ENCODE measurements at regions not wholly inside any gene's neighbourhood (a gene's known extent, or its start where the extent isn't known, plus 50 kb on each side); places are given as distances from the start of the nearest gene placed in this dataset.

DNA sequence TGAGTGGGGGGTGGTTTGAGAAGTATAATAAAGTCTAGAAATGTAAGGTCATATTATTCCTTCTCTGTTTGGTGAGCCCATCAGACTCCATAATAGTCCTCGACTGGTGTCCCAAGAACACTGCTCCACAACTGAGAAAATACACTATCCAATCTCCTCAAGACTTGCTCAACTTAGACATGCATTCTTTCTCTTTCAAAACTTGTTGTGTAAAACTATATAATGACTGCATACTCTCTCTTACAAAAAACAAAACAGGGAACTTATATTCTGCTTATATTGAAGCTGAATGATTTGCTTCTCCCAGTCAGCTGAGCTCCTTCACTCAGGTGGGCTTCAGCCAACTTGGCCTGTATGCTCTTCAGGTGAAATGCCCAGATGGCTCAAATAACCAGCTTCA lies 204.7 kb downstream of the ZNF365 start:
- no peak for DNase-seq (ENCODE audit: insufficient read length, low spot score, missing footprints)
- Histone ChIP-seq H3K4me2 (ENCODE audit: insufficient read depth, low read length) (no peak overlapping the region), H3K27me3 (ENCODE audit: insufficient read depth, low read length) (no peaks in the 10 kb centered on the region), H4K20me1 (ENCODE audit: insufficient read depth, low read length) (no peaks in the 10 kb centered on the region), H3K36me3 (ENCODE audit: insufficient read depth, low read length) (no peaks in the 10 kb centered on the region), H3K4me1 (ENCODE audit: insufficient read depth, low read length) (peaks cover 60% of the 10 kb centered on the region), H3K79me2 (ENCODE audit: insufficient read depth, low read length) (no peaks in the 10 kb centered on the region), H3K27ac (ENCODE audit: low read depth, low read length) (no peak overlapping the region), H3K4me3 (ENCODE audit: insufficient read depth, low read length) (no peak overlapping the region), H3K9me3 (ENCODE audit: low read depth, low read length) (no peaks in the 10 kb centered on the region), H2AFZ (ENCODE audit: low read length) (no peak overlapping the region)
- TF ChIP-seq, protein P1, sequence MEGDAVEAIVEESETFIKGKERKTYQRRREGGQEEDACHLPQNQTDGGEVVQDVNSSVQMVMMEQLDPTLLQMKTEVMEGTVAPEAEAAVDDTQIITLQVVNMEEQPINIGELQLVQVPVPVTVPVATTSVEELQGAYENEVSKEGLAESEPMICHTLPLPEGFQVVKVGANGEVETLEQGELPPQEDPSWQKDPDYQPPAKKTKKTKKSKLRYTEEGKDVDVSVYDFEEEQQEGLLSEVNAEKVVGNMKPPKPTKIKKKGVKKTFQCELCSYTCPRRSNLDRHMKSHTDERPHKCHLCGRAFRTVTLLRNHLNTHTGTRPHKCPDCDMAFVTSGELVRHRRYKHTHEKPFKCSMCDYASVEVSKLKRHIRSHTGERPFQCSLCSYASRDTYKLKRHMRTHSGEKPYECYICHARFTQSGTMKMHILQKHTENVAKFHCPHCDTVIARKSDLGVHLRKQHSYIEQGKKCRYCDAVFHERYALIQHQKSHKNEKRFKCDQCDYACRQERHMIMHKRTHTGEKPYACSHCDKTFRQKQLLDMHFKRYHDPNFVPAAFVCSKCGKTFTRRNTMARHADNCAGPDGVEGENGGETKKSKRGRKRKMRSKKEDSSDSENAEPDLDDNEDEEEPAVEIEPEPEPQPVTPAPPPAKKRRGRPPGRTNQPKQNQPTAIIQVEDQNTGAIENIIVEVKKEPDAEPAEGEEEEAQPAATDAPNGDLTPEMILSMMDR (IDR thresholded peaks at IDR 0.05; ENCODE audit: extremely low read depth, low read depth, low read length), result no peak

DNA sequence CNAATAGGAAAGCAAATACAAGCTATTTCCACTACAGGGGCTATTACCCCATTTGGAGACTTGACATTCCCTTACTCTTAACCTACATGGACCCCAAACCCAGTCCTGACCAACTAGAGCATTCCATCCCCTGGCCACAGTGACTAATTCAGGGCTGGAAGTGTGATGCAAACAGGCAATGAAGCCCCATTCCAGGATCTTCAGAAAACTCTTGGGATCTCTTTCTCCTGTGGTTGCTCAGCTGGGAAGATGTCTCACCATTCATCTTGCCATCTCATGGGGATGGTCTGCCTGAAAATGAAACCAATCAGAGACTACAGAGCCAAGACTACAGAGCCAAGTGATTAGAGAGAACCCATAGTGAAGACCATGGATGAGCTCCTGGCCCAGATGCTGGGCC lies 206.2 kb downstream of the ZNF365 start:
- Histone ChIP-seq H3K36me3 (ENCODE audit: insufficient read depth, low read length) (no peaks in the 10 kb centered on the region), H3K27me3 (ENCODE audit: insufficient read depth, low read length) (no peaks in the 10 kb centered on the region), H3K4me2 (ENCODE audit: insufficient read depth, low read length) (peak overlapping the region; percentile 20), H3K27ac (ENCODE audit: low read depth, low read length) (peak overlapping the region; percentile 97), H3K79me2 (ENCODE audit: insufficient read depth, low read length) (no peaks in the 10 kb centered on the region), H3K4me1 (ENCODE audit: insufficient read depth, low read length) (peaks cover 75% of the 10 kb centered on the region), H4K20me1 (ENCODE audit: insufficient read depth, low read length) (no peaks in the 10 kb centered on the region), H3K9me3 (ENCODE audit: low read depth, low read length) (no peaks in the 10 kb centered on the region), H2AFZ (ENCODE audit: low read length) (no peak overlapping the region), H3K4me3 (ENCODE audit: insufficient read depth, low read length) (no peak overlapping the region)
- TF ChIP-seq, protein P1 (IDR thresholded peaks at IDR 0.05; ENCODE audit: extremely low read depth, low read depth, low read length), result no peak
- peak; percentile 60 for DNase-seq (ENCODE audit: insufficient read length, low spot score, missing footprints)

DNA sequence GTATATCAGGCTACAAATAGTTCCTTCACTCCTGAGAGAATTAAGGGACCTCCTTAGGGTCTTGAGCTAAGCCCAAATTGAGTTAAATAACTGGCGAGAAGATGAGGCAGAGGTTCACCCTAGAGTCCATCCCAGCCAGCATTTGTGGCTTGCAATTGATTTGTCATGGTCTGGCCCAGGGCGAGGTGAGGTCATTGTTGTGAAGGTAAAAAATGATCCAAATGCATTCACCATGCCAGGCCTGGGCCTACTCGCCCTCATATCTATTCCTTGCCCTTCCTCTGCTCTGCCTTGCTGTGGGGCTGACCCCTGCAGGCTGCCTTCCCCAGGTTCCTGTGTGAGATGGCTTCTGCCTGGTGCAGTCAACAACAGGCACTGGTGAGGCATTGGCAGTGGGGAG lies 207.2 kb downstream of the ZNF365 start:
- TF ChIP-seq, protein P1 (IDR thresholded peaks at IDR 0.05; ENCODE audit: extremely low read depth, low read depth, low read length), result no peak
- Histone ChIP-seq H3K4me3 (ENCODE audit: insufficient read depth, low read length) (no peak overlapping the region), H2AFZ (ENCODE audit: low read length) (peak overlapping the region; percentile 48), H4K20me1 (ENCODE audit: insufficient read depth, low read length) (no peaks in the 10 kb centered on the region), H3K9me3 (ENCODE audit: low read depth, low read length) (no peaks in the 10 kb centered on the region), H3K79me2 (ENCODE audit: insufficient read depth, low read length) (no peaks in the 10 kb centered on the region), H3K27me3 (ENCODE audit: insufficient read depth, low read length) (no peaks in the 10 kb centered on the region), H3K27ac (ENCODE audit: low read depth, low read length) (peak overlapping the region; percentile 97), H3K4me1 (ENCODE audit: insufficient read depth, low read length) (peaks cover 82% of the 10 kb centered on the region), H3K36me3 (ENCODE audit: insufficient read depth, low read length) (no peaks in the 10 kb centered on the region), H3K4me2 (ENCODE audit: insufficient read depth, low read length) (no peak overlapping the region)
- no peak for DNase-seq (ENCODE audit: insufficient read length, low spot score, missing footprints)

DNA sequence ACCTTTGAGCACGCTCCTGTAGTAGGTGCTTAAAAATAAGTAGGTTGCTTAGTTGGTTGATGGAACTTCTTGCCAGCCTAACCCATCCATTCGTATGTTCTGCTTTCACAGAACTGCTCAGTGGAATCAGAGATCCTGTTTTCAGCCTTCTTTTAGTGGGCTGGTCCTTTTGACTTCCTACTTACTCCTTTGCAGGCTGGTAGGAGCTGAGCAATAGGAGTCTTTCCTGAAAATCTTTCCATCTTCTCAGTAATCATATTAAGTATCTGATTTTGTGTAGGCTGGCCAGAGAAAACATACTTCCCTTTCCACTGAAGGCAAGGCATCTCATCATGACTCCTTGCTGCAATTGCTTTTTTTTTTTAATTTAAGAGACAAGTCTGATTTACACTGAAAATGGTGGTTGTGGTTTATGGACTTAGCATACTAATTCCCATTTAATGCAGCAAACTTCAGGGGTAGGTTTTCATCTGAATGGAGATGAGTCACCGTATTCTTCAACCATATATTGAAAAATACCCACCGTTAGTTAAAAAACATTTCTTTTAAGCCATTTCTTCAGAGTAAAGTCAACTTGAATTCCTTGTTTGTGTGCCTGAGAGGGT lies 208.0 kb downstream of the ZNF365 start:
- no peaks in the 10 kb centered on the region for H3K36me3 ChIP-seq (ENCODE audit: insufficient read depth, low read length)
- peaks cover 84% of the 10 kb centered on the region for H3K4me1 ChIP-seq (ENCODE audit: insufficient read depth, low read length)
- no peaks in the 10 kb centered on the region for H3K9me3 ChIP-seq (ENCODE audit: low read depth, low read length)
- H3K4me2 ChIP-seq (ENCODE audit: insufficient read depth, low read length), result peak overlapping the region; percentile 77
- H3K27ac ChIP-seq (ENCODE audit: low read depth, low read length), result peak overlapping the region; percentile 97
- peak; percentile 30 for DNase-seq (ENCODE audit: insufficient read length, low spot score, missing footprints)
- no peaks in the 10 kb centered on the region for H4K20me1 ChIP-seq (ENCODE audit: insufficient read depth, low read length)
- TF ChIP-seq, protein P1 (IDR thresholded peaks at IDR 0.05; ENCODE audit: extremely low read depth, low read depth, low read length), result no peak
- H3K4me3 ChIP-seq (ENCODE audit: insufficient read depth, low read length), result peak overlapping the region; percentile 42
- peak overlapping the region; percentile 39 for H2AFZ ChIP-seq (ENCODE audit: low read length)
- H3K79me2 ChIP-seq (ENCODE audit: insufficient read depth, low read length), result no peaks in the 10 kb centered on the region
- no peaks in the 10 kb centered on the region for H3K27me3 ChIP-seq (ENCODE audit: insufficient read depth, low read length)
